HuH-7 (cell line): ENCODE measurements at regions not wholly inside any gene's neighbourhood (a gene's known extent, or its start where the extent isn't known, plus 50 kb on each side); places are given as distances from the start of the nearest gene placed in this dataset.
"Not testable (repeated sequence)": the region's sequence is repeated elsewhere in the genome, so short reads cannot be mapped to it uniquely, and the experiment has no call there.

Experiments
- DNase-seq: peaks from one replicate; pipeline ENCODE4 v3.0.0; 2011; ENCODE audit warnings: low spot score

DNA sequence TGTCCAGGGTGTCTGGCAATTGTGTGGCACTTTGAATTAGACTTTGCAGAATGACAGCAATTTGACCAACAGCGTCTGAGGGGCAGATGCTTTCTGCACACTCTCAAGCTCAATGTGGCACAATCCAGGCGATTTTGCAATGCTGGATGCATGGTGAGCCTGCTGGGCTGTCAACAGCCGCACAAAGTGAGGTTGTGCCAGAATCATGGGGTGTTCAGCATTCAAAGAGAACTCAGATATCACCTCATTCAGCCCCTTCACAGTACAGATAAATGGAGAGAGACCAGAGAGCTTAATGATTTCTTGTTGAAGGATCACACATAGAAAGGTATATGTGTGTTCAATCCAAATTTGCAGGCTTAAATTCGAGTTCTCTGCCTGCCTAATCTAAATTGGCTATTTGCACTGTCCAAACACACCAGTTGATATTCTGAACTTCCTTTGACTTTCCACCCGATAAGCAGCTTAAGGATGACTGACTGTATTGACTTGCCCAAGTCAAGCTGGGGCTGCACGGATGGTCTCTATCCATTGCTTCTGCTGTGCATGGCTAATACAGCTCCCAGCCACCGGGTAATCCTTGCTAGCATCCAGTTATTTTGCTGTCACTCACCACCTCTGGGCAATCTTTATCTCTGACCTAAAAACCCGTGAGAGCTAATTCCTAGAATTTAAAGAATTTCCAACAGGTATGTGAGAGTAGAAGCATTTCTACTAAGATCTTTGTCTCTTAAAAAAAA is 157.9 kb upstream of the TAS2R1 start:
- no peak for DNase-seq

DNA sequence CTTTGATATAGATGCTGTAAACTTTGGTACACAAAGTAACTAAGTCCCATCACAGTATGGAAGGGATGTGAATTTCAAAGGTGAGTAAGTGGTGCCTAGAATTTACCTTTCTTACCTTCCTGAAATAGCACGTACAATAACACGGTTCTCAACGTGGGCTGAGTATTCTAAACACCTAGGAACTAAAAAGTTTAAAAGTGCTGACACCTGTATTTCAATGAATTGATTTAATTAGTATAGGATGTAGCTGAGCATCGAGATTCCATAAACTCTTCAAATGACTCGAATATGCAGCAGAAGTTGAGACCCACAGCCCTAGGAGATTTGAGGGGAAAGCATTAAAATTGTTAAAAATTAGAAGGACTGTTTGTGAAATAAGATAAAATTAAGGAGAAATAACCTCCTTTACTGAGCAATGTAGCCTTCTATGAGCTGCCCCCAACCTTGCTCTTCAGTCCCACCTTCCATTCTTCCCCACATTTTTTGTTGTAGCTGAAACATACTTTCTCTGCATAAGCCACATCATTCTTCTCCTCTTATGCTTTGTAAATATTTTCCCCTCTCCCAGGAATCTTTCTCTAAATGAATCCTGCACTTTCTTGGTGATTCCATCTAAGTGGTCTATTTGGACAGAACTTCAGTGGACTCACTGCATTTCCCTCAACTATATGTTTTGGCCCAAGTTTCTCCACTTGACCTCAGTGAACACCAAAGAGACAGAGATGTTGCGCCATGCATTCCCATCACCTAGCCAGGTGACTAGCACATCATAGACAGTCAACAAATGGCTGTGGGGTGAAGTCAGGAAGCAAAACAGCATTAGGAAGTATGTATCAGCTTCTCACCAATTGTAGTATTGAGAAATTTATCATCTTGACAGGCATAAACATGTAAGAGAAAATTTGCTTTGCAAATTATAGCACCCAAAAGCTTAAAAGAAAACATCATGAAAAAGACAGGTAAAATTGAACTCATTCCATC is 156.5 kb upstream of the TAS2R1 start:
- DNase-seq, result no peak

DNA sequence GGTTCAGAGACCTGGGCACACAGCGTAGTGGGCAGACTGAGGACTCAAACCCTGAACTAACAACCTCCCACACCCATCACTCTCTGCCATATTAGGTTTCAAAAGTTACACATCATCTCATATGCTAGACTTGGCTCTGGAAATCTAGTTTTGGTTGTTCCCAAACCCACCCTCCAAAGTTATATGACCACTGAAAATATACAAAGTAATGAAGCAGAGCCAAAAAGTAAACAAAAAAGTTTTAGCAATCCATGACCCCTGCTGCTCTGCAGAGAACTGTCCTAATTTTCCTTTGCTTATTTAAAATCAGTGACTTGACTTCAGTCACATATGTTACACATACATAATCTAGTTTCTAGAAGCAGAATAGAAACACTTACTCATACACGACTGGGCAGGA is 155.6 kb upstream of the TAS2R1 start:
- no peak for DNase-seq

DNA sequence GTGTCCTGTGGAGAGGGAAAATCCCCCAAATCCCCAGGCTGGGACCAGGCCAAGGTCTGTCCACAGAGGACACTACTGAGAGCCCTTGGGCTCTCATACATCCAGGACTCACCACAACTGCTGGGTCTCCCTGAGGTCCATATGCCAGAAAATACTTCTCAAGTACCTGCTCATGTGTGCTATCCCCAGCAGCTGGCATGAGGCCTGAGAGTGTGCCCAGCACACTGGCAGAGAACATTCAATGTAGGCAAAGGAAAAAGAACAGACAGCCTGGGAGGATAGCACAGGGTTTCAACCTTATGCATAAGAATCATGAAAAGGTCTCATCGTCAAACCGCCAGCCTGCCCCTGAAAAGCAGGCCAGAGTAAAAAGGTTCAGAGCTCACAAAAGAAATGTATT is 154.1 kb upstream of the TAS2R1 start:
- DNase-seq, result no peak

DNA sequence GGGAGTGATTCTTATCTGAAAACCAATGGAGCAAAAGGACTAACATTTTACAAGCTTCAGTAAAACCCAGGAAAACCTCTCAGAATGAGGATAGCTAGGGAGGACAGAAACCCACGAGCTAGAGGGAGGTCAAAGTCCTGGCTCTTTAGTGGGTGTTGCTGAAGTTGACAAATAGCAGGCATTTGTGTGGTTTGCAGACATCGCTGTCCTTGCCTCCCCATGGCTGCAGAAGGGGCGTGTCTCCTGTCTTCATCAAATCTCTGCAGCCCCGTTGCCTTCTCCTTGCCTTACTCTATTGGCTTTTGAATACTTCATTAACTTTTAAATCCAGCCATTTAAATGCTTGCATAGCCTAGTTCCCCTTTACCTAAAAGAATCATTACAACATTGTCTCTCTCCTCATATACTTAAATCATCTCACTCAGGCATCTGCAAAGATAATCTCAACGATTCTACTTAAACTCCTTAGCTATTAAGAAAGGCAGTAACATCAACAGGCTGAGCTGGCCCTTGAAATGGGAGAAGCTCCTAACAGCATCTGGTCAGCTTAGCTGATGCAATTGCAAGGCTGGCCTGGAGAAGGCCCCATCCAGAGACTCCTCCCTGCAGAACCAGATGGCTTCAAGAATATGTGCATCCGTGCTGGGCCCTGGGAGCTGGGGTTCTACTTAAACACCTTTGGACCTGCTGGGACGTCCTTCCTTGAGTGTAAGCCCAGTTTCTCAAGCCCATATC is 152.8 kb upstream of the TAS2R1 start:
- DNase-seq, result peak; percentile 29

DNA sequence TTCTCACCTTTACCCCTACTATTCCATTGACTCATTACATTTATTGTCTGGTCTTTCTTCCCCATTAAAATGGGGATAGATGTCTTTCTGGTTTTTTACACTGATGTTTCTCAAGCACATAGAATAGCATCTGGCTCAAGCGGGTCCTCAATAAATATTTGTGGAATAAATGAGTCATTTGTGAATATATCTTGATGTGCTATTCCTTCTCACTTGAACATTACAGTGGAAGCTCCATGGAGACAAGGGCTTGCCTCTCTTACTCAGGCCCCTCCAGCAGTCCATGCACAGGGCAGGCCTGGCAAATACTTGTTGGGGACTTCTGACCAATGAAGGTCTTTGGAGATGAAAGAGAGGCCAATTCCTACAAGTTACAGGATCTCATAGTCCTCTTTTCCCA is 151.7 kb upstream of the TAS2R1 start:
- DNase-seq, result no peak

DNA sequence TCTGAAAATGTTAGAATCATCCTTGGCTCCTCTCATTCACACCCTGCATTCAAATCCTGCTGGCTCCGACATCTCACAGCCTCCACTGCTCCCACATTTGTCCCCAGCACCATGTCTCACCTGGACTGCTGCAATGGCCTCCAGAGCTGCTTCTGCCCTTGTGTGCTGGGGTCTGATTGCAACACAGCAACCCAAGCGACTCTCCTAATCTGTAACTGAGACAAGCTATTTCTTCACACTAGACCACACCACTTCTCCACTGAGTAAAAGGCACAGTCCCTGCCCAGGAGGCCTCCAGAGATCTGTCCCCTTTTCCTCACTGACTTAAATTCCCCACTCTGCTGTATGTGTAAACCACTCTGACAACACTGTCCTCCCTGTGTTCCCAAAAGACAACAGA is 151.1 kb upstream of the TAS2R1 start:
- peak; percentile 10 for DNase-seq

DNA sequence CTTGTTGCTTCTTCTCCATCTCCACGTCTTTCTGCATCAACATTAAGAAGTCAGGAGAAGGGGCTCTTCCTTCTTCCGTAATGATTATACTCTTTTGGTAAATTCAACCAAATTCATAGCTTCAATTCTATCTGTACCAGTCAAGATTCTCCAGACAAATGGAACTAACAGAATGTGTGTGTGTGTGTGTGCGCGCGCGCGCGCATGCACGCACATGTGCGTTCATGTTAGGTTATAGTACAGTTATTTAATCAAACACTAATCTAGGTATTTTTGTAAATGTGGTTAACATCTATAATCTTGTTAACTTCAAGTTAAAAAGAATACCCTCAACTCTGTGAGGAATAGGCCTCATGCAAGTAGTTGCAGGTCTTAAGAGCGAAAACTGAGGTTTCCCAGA is 150.3 kb upstream of the TAS2R1 start:
- no peak for DNase-seq

DNA sequence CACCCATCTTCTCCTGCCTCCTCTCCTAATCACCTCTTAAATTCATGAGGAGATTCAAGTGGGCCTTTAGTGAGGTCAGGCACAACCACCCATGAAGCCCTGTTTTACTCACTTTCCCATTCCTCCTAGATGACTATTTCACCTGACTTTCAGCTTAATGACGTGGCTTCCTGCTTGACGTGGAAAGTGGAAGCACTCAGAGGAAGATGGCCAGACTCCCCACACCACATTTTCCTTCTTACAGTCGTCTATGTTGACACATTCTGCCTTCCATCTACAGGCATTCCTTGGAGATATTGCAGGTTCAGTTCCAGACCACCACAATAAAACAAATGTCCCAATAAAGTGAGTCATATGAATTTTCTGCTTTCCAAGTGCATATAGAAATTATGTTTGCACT is 146.4 kb upstream of the TAS2R1 start:
- no peak for DNase-seq

DNA sequence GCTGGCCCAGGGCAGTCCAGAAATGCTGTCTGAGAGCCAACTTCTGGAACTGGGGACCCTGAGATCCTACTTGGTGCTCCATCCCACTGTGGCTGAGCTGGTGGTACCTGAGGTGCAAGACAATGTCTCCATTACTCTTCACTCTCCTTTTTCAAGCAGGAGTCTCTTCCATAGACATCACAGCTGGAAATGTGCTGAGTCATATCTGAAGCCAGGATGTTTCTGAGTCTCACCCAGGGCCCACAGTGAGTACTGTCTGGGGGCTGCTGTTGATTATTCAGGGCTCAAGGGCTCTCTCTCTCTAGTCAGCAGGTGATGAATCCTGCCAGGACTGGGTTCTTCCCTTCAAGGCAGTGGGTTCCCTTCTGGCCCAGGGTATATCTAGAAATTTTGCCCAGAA is 145.2 kb upstream of the TAS2R1 start:
- DNase-seq, result no peak

DNA sequence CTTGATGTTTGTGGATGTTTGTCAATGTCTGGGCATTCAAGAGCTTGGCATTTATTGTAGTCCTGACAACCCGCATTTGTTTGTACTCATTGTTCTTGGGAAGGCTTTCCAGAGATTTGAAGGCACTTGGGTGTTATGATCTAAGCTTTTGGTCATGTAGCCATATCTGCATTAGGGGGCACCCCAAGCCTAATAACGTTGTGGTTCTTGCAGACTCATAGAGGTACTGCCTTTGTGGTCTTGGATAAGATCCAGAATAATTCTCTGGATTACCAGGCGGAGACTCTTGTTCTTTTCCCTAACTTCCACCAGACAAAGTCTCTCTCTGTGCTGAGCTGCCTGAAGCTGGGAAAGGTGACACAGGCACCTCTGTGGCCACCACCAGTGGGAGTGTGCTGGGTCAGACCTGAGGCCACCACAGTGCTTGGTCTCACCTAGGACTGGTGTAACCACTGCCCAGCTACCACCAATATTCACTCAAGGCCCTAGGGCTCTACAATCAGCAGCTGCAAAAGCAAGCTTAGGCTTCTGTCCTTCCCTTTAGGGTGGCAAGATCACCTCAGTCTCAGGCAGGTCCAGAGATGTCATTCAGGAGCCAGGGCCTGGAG is 144.4 kb upstream of the TAS2R1 start:
- DNase-seq, result no peak

DNA sequence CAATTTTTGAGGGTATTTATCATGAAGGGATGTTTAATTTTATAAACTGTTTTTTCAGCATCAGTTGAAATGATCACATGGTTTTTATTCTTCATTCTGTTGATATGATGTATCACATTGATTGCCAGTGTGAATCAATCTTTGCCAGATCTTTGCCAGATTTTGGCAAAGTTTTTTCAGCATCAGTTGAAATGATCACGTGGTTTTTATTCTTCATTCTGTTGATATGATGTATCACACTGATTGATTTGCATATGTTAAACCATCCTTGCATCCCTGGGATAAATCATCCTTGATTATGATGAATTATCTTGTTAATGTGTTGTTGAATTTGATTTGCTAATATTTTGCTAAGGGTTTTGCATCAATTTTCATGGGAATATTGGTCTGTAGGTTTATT is 140.9 kb upstream of the TAS2R1 start:
- no peak for DNase-seq

DNA sequence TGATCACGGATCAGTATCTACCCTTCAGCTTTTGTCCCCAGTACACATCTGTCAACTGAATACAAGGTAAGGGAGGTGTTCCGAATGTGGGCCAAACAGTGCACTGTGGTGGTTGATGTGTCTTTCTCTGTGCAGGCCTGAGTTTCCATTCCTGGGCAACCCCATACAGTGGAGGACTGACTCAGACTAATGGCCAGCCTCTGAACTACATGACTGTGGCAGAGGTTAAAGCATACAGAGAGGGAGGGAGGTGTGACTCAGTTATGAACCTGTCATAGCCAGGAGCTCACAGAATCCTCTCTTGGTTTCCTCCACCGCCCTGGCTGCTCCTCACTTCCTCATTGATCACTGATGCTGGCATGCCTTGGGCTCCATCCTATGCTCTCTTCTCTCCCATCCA is 136.4 kb upstream of the TAS2R1 start:
- DNase-seq, result no peak

DNA sequence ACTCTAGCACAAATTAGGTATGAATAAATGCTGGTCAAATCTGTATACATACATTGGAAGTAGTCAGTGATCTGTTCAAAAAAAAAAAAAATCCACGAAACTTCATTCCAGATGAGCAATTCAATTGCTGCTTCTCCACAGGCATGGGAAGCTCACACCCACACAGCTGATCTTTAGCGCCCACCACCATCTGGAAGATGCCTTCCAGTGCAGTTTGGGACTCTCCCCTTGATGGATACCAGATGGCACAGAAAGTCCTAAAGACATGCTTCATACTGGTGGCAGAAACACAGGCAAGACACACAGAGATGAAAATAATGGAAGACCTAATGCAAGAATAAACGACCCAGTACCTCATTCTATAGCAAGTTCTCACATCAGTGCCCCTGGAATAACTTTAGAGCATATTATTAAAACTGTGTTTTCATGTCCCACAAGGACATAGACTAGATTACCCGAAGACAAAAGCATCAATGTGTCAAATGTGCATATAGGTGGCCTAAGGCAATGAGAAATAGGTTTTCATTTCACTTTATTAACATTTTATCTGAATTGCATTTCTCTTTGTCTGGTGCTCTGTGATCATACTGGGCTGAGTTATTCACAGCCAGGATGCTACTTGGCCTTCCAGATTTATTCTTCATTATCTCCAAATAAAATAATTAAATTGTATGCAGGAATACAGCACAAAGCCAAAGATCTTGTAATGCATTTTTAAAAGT is 135.4 kb upstream of the TAS2R1 start:
- no peak for DNase-seq

DNA sequence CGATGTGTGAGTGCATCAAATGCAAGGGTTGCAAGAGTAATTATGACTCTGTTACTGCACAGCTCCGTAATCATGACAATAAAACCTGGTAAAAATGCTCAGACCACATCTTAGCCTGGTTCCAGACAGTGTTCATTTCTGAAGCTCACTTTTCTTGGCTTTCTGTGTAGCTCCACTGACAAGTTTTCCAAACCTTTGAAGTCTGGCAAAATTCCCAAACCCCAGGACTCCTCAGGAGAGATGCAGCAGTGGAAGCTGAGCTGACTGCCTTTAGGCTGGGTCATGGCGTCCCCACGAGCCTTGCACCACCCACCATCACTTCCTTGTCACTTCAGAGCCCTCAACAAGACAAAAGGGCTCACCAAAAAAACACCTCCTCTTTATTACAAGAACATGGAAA is 131.6 kb upstream of the TAS2R1 start:
- no peak for DNase-seq

DNA sequence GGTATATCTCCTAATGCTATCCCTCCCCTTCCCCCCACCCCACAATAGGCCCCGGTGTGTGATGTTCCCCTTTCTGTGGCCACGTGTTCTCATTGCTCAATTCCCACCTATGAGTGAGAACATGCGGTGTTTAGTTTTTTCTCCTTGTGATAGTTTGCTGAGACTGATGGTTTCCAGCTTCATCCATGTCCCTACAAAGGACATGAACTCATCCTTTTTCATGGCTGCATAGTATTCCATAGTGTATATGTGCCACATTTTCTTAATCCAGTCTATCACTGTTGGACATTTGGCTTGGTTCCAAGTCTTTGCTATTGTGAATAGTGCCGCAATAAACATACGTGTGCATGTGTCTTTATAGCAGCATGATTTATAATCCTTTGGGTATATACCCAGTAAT is 122.5 kb upstream of the TAS2R1 start:
- DNase-seq, result not testable (repeated sequence)

DNA sequence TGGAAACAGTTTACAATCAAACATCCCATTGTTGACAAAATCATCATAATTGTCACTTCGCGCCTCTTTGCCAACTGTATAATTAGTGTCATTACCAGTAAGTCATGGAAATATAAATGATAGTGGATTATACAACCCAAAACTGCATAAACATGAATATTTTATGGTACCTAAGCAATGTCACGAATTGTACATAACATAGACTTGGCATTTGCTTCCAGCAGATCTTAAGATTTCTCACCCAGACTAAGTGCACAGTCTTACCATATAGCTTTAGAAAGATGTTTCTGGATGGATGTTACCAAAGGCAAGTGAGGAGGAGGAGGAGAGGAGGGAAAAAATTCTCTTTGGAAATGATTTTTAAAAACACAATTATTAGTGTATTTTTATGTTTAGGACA is 113.4 kb upstream of the TAS2R1 start:
- DNase-seq, result no peak

DNA sequence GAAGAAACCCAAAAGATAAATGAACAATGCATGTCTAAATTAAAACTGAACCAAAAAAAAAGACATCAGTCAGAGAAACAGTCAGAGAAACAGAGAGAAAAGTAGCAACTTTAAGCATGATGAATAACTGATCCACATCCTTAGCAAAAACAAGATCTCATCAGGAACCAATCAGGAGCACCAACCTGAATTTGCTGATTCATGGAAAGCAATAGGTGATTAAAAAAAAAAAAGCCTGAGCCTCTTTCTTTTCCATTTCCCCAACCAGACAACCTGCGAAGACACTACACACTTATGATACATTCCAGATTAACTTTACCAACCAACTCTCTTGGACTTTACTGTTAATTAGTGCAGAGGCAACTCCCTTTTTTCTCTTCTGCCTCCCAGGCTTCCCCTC is 112.7 kb upstream of the TAS2R1 start:
- no peak for DNase-seq

DNA sequence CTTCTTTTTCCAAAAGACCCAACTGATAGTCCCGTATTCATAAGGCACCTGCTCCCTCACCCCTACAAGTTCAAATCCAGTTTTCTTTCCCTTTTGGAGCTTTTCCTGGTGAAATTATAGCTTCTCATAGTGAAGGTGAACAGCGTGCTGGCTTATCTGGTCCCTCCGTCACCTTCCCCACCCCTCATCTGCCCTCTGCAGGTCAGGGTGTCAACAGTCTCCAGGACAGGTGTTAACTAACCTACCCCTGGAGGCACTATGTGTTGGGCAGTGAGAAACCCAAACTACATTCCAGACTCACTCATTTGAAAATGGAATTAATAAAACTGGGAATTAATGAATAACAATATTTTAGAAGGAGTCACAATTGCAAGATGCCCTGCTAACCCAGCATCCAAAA is 109.0 kb upstream of the TAS2R1 start:
- DNase-seq, result no peak

DNA sequence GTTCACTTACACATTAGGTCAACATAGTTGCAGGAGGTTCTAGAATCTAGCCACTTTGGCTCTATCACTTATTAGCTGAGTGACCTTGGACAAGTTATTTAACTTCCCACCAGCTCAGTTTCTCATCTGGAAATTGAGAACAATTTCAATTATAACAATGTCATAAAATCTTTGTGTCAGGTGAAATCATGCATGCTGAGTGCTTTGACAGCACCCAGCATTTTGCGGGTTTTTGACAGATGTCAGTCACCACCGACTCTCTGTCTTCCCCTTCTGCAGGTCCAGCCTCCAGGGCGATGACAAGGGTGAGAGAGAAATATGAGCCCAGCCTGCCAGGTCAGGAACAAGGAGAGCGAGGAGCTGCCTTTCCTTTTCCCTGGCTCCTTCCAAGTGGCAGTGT is 107.1 kb upstream of the TAS2R1 start:
- no peak for DNase-seq

DNA sequence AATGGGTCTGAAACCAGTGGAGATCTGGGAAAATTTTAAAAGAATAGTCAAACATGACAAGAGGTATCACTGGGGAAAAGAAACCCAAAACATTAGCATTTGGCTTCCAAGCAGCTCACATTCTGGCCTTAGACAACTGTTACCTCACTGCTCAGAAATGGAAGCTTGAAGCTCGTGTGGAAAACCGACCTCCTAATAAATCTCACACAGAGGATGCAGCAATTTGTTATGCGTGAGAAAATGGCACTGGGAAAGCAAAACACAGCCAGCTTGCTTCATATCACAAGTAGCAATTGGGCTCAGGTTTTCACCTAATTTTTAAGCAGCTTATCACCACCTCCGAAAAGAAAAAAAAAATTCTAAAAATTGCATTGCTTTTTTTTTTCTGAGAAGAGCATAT is 103.3 kb upstream of the TAS2R1 start:
- no peak for DNase-seq

DNA sequence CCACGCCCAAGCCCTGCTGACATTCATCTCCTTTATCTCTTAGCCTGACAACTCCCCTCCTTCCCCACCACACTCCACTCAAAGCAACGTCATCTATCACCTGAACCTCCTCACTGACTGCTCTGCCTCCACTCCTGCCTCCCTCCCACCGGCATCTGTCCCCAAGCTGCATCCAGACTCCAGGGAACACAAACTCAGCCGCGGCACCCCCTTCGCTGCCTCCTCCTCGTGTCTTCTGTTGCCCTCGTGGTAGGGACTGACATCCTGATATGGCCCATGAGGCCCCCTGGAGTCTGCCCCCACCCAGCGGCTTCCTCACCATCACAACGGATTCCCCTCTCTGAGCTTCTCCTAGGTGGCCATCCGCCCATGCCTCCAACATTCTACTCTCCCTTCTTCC is 101.0 kb upstream of the TAS2R1 start:
- no peak for DNase-seq
